Heart left ventricle (tissue), 16 donors: ENCODE measurements at regions not wholly inside any gene's neighbourhood (a gene's known extent, or its start where the extent isn't known, plus 50 kb on each side); places are given as distances from the start of the nearest gene placed in this dataset.

ENCODE experiments used
- ATAC-seq, 4 donors: fragments of 200-7000 bp; cut with Tn5 transposase; one replicate each; pipeline ENCODE4 v1.9.1; 2020 to 2022; ENCODE audit warnings: moderate library complexity in 4 of 4, mild to moderate bottlenecking in 3 of 4, moderate number of reproducible peaks in 1 of 4
- DNase-seq, 5 donors: peaks; one replicate each; pipeline ENCODE4 v3.0.0-alpha.2; 2020
- H3K27ac ChIP-seq, 12 donors: fragments of 200-600 bp; sonication (generic) in 4 of 12; one replicate each; pipeline versions ENCODE4 v1.5.0 to v1.8.0; 2016 to 2022; ENCODE audit warnings: mild to moderate bottlenecking in 2 of 12
- H3K27me3 ChIP-seq, 9 donors: fragments of 200-600 bp; sonication (generic) in 2 of 9; one replicate each; pipeline versions ENCODE4 v1.5.1 to v1.8.0; 2016 to 2022; ENCODE audit warnings: mild to moderate bottlenecking in 3 of 9
- H3K36me3 ChIP-seq, 9 donors: fragments of 200-600 bp; sonication (generic) in 2 of 9; one replicate each; pipeline versions ENCODE4 v1.5.0 to v1.8.0; 2018 to 2022; ENCODE audit warnings: mild to moderate bottlenecking in 2 of 9
- H3K4me1 ChIP-seq, 12 donors: fragments of 200-600 bp; sonication (generic) in 4 of 12; one replicate each; pipeline versions ENCODE4 v1.5.0 to v1.8.0; 2016 to 2022; ENCODE audit warnings: mild to moderate bottlenecking in 3 of 12
- H3K4me3 ChIP-seq, 12 donors: fragments of 200-600 bp; sonication (generic) in 4 of 12; one replicate each; pipeline versions ENCODE4 v1.5.0 to v1.8.0; 2017 to 2022; ENCODE audit warnings: mild to moderate bottlenecking in 9 of 12, moderate library complexity in 4 of 12
- H3K9me3 ChIP-seq, 12 donors: fragments of 200-600 bp; sonication (generic) in 4 of 12; one replicate each; pipeline versions ENCODE4 v1.5.0 to v1.8.0; 2016 to 2022; ENCODE audit warnings: mild to moderate bottlenecking in 1 of 12
- POLR2A ChIP-seq, 2 donors: fragments of 450-650 bp; IDR thresholded peaks; one replicate each; pipeline ENCODE4 v1.6.1; 2017; ENCODE audit warnings: antibody characterized with exemption in 2 of 2, mild to moderate bottlenecking in 2 of 2, moderate library complexity in 2 of 2
- WGBS, 4 donors: extraction: QIAGEN DNeasy Blood & Tissue Kit in 2 of 4; methylation state at CpG; one replicate each; pipeline versions ENCODE4 v1.1.5 to v1.1.7; 2013 to 2018; 5-methylcytosine and 5-hydroxymethylcytosine counted together
- intact Hi-C, 10 donors: fragments of 100-400 bp; cut with DNase I; formaldehyde crosslinking; loops; one replicate each; pipeline versions ENCODE4 v1.11.1 to v1.14.2; 2022
- TF ChIP-seq, protein P1 (sequence below), 12 donors: fragments of 200-600 bp; sonication (generic) in 4 of 12; IDR thresholded peaks; one replicate each; pipeline versions ENCODE4 v1.5.0 to v1.8.0; 2018 to 2022; ENCODE audit warnings: antibody characterized with exemption in 12 of 12, mild to moderate bottlenecking in 5 of 12
- donor health status: ischemic (EF 13 %, LVEDD 7.1; RV severe dilation, severe dysfunction).
- donor health status: healthy with polysubstance abuse.
- donor health status: DM: no; HTN: yes; CAD: no.
- donor health status: DM: no; HTN: no; CAD: no.
- donor health status: ischemic (EF 25% LVEDD 6.9; RV normal size, moderate dysfunction).
- donor health status: ischemic (EF 25% LVEDD 5.7; RV mildly dilated, moderate dysfunction).
- donor health status: healthy.
- donor health status: DM: yes; HTN: yes; CAD: no.
- donor health status: ischemic (EF 35%, LVEDD 5.7; RV mildly dilated, moderate dysfunction).
- donor health status: nonischemic (EF 11% LVEDD 7.7; RV severe dilation, severe dysfunction).
- donor health status: DM: yes; HTN: yes; CAD: no.
- donor health status: PGD.
- donor health status: ischemic (EF 29% LVEDD 5.4; RV normal size, mild dysfunction).
- donor health status: nonischemic (EF 23%, LVEDD 6.1; RV moderate dilation, normal function).

- WGBS, 4 donors = 83 to 96% (median 86%) methylated on average over 3 of the region's 3 CpGs
- Histone ChIP-seq H3K36me3 (no peaks in the 10 kb centered on the region), H3K9me3 (no peaks in the 10 kb centered on the region), H3K4me1 (peaks cover 0 to 44% (median 0%) of the 10 kb centered on the region in 12 donors), H3K27ac (no peak overlapping the region), H3K4me3 (no peak overlapping the region), H3K27me3 (peaks cover 0 to 11% (median 0%) of the 10 kb centered on the region in 9 donors)
- no peak for ATAC-seq
- TF ChIP-seq, protein P1, sequence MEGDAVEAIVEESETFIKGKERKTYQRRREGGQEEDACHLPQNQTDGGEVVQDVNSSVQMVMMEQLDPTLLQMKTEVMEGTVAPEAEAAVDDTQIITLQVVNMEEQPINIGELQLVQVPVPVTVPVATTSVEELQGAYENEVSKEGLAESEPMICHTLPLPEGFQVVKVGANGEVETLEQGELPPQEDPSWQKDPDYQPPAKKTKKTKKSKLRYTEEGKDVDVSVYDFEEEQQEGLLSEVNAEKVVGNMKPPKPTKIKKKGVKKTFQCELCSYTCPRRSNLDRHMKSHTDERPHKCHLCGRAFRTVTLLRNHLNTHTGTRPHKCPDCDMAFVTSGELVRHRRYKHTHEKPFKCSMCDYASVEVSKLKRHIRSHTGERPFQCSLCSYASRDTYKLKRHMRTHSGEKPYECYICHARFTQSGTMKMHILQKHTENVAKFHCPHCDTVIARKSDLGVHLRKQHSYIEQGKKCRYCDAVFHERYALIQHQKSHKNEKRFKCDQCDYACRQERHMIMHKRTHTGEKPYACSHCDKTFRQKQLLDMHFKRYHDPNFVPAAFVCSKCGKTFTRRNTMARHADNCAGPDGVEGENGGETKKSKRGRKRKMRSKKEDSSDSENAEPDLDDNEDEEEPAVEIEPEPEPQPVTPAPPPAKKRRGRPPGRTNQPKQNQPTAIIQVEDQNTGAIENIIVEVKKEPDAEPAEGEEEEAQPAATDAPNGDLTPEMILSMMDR (IDR thresholded peaks at IDR 0.05) = no peak
- TF ChIP-seq POLR2A (IDR thresholded peaks at IDR 0.05) = no peak
- DNase-seq = no peak
- intact Hi-C loops = no loop called here
Observed at GRCh38 chr3:31235062-31235700, 297.5 kb upstream of the STT3B start.

GRCh38 chr3:31237887-31238286, 294.8 kb upstream of the STT3B start:
- H3K9me3 ChIP-seq = no peaks in the 10 kb centered on the region
- intact Hi-C loops = no loop called here
- no peaks in the 10 kb centered on the region for H3K36me3 ChIP-seq
- peaks cover 0 to 21% (median 0%) of the 10 kb centered on the region in 12 donors for H3K4me1 ChIP-seq
- H3K4me3 ChIP-seq = no peak overlapping the region
- 32 to 44% (median 40%) methylated on average over 4 of the region's 4 CpGs for WGBS, 4 donors
- H3K27ac ChIP-seq = no peak overlapping the region
- ATAC-seq (peak in 3 of 4 donors; percentile 41 to 74 (median 69)), DNase-seq (peak in 1 of 5 donors; percentile 34)
- peaks cover 0 to 11% (median 0%) of the 10 kb centered on the region in 9 donors for H3K27me3 ChIP-seq
- TF ChIP-seq, protein P1 (IDR thresholded peaks at IDR 0.05) = no peak
- TF ChIP-seq POLR2A (IDR thresholded peaks at IDR 0.05) = no peak

- no peak for DNase-seq
- WGBS, 4 donors = 86 to 91% (median 87%) methylated on average over 5 of the region's 5 CpGs
- Histone ChIP-seq H3K27me3 (peaks cover 0 to 7% (median 0%) of the 10 kb centered on the region in 9 donors), H3K36me3 (no peaks in the 10 kb centered on the region), H3K27ac (no peak overlapping the region), H3K9me3 (no peaks in the 10 kb centered on the region), H3K4me3 (no peak overlapping the region), H3K4me1 (no peaks in the 10 kb centered on the region)
- TF ChIP-seq, protein P1 (IDR thresholded peaks at IDR 0.05) = no peak
- no peak for TF ChIP-seq POLR2A (IDR thresholded peaks at IDR 0.05)
- intact Hi-C loops = no loop called here
- no peak for ATAC-seq
Observed at GRCh38 chr3:31240013-31240412, 292.7 kb upstream of the STT3B start.

DNA sequence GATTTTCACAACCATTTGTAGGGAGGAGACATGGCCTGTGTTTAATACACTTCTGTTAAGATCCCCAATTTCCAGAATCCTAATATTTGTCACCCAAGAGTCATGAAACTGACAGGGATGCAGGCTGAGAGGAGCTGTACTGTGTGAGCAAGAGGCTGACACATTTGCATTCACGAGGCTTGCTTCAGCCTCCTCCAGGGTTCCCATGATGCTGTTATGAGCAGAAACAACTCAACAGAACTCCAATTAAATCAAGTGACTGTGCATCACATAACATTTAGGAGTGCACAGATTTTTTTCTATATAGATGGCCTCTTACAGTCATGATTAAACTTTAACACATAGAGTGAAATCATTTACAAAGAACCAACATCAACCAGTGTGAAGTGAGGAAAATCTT, 292.3 kb upstream of the STT3B start:
- Histone ChIP-seq H3K27me3 (peaks cover 0 to 7% (median 0%) of the 10 kb centered on the region in 9 donors), H3K27ac (no peak overlapping the region), H3K9me3 (no peaks in the 10 kb centered on the region), H3K36me3 (no peaks in the 10 kb centered on the region), H3K4me3 (no peak overlapping the region), H3K4me1 (no peaks in the 10 kb centered on the region)
- ATAC-seq (no peak), DNase-seq (no peak)
- WGBS, 4 donors = 60 to 69% (median 66%) methylated on average over 1 of the region's 1 CpG
- intact Hi-C loops = no loop called here
- TF ChIP-seq POLR2A (IDR thresholded peaks at IDR 0.05) = no peak
- TF ChIP-seq, protein P1 (IDR thresholded peaks at IDR 0.05) = no peak
